Tibial nerve (tissue), 4 donors: ENCODE measurements at regions not wholly inside any gene's neighbourhood (a gene's known extent, or its start where the extent isn't known, plus 50 kb on each side); places are given as distances from the start of the nearest gene placed in this dataset.

ENCODE experiments used
- CTCF ChIP-seq, 5 experiments: fragments of 200-600 bp in 3 of 5; fragments of 450-650 bp in 2 of 5; sonication (generic) in 3 of 5; IDR thresholded peaks; one replicate each; pipeline ENCODE4 v1.5.1; 2016 to 2019; ENCODE audit warnings: antibody characterized with exemption in 5 of 5, mild to moderate bottlenecking in 3 of 5, moderate library complexity in 2 of 5
- EP300 ChIP-seq, 2 donors: sonication (generic); formaldehyde crosslinking; IDR thresholded peaks; one replicate each; pipeline ENCODE4 v1.6.1; 2017; ENCODE audit warnings: antibody characterized with exemption in 2 of 2, mild to moderate bottlenecking in 1 of 2
- POLR2A ChIP-seq, 2 donors: fragments of 450-650 bp; IDR thresholded peaks; one replicate each; pipeline ENCODE4 v1.6.1; 2017; ENCODE audit warnings: antibody characterized with exemption in 2 of 2, mild to moderate bottlenecking in 2 of 2, moderate library complexity in 2 of 2

GRCh38 chr1:219330669-219331068 lies 157.0 kb downstream of the LYPLAL1 start:
- TF ChIP-seq CTCF (IDR thresholded peaks at IDR 0.05) (no peak), POLR2A (IDR thresholded peaks at IDR 0.05) (no peak), EP300 (IDR thresholded peaks at IDR 0.05) (no peak)
